Adrenal gland (tissue), 5 donors: ENCODE measurements at regions not wholly inside any gene's neighbourhood (a gene's known extent, or its start where the extent isn't known, plus 50 kb on each side); places are given as distances from the start of the nearest gene placed in this dataset.

ENCODE experiments used
- POLR2A ChIP-seq, 2 donors: fragments of 450-650 bp; IDR thresholded peaks; one replicate each; pipeline ENCODE4 v1.6.1; 2017; ENCODE audit warnings: antibody characterized with exemption in 2 of 2, mild to moderate bottlenecking in 2 of 2, moderate library complexity in 1 of 2
- TF ChIP-seq, protein P1 (sequence below), 6 experiments: fragments of 450-650 bp in 4 of 6; fragments of 200-600 bp in 2 of 6; sonication (generic) in 1 of 6; IDR thresholded peaks; 1 replicate in 5 of 6; 2 replicates in 1 of 6; pipeline versions ENCODE4 v1.5.1 to v1.8.0; 2016 to 2021; ENCODE audit warnings: antibody characterized with exemption in 6 of 6, mild to moderate bottlenecking in 2 of 6, moderate library complexity in 1 of 6
- donor health status: DM: no; HTN: no; CAD: no.

DNA sequence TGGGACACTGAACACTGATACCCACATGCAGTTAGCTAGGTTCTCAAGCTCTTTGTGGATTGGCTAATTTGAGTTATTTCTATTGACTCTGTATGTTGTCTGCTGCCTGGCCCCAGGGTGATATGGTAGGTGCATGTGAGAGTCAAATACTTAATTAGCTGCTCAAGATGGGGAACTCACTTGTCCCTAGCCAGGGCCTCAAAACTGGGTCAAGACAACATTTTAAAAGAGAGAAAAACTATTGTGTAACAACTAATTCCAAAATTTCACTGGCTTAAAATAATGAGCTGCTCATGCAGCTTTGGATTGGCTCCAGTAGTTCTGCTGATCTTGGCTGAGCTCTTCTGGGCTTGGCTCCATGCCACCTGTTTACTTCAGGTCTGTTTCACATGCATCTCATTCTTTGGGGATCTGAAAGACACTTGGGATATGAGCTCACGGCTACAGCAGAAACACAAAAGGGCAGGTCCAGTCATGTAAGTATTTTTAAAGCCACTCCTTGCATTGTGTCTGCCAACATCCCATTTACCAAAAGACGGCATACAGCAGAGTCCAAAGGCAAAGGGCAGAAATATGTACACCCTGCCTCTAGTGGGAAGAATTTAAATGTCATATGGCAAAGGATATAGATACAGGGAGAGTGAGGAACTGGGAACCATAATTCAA is 716.8 kb downstream of the SUCLG1 start:
- TF ChIP-seq, protein P1, sequence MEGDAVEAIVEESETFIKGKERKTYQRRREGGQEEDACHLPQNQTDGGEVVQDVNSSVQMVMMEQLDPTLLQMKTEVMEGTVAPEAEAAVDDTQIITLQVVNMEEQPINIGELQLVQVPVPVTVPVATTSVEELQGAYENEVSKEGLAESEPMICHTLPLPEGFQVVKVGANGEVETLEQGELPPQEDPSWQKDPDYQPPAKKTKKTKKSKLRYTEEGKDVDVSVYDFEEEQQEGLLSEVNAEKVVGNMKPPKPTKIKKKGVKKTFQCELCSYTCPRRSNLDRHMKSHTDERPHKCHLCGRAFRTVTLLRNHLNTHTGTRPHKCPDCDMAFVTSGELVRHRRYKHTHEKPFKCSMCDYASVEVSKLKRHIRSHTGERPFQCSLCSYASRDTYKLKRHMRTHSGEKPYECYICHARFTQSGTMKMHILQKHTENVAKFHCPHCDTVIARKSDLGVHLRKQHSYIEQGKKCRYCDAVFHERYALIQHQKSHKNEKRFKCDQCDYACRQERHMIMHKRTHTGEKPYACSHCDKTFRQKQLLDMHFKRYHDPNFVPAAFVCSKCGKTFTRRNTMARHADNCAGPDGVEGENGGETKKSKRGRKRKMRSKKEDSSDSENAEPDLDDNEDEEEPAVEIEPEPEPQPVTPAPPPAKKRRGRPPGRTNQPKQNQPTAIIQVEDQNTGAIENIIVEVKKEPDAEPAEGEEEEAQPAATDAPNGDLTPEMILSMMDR (IDR thresholded peaks at IDR 0.05), result no peak
- no peak for TF ChIP-seq POLR2A (IDR thresholded peaks at IDR 0.05)
